Activated CD8-positive, alpha-beta memory T cell treated with anti-CD3 and anti-CD28 coated beads, Interleukin-2, amount 50 U/mL, for 4 hours (primary cell): ENCODE measurements at regions not wholly inside any gene's neighbourhood (a gene's known extent, or its start where the extent isn't known, plus 50 kb on each side); places are given as distances from the start of the nearest gene placed in this dataset.
"Not testable (repeated sequence)": the region's sequence is repeated elsewhere in the genome, so short reads cannot be mapped to it uniquely, and the experiment has no call there.

ENCODE experiments used
- DNase-seq: peaks from one replicate; pipeline ENCODE4 v3.0.0-alpha.2; 2020

- DNase-seq: no peak
These were observed 64.0 kb upstream of the RASGRF1 start for GRCh38 chr15:79154483-79155135.

GRCh38 chr15:79144290-79144689 is 53.7 kb upstream of the RASGRF1 start:
- not testable (repeated sequence) for DNase-seq

DNA sequence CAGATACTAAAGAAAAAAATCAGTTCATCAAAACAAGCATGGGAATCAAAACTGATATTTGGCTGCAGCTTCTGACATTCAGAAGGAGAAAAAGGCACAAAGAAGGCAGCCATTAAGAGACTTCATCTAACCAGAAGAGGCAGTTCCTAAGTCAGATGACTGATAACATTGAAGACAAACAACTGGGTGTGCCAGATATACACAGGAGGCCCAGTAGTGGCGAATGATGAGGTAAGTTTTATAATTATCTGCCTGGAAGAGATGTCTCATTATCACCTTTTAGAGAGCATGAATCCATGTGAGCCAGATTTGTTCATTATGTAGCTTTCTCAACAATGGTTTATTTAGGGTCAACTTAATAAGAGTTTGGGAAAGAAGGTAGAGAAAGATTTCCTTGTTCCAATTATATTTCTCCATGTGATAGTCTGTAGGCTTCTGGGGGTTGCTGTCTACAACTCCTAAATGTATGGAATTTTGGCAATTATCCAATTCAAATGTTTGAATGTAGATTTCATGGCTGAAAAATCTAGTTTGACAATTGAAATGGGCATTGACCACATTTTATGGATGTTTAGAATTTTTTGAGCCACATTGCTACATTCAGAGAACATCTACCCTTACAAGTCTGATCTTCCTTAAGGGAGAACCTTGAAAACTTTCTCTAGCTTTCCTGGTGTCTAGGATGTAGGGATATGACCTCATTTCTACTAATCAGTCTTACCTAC is 50.4 kb upstream of the RASGRF1 start:
- no peak for DNase-seq
